ENCODE measurements at regions not wholly inside any gene's neighbourhood (a gene's known extent, or its start where the extent isn't known, plus 50 kb on each side); places are given as distances from the start of the nearest gene placed in this dataset.

DNA sequence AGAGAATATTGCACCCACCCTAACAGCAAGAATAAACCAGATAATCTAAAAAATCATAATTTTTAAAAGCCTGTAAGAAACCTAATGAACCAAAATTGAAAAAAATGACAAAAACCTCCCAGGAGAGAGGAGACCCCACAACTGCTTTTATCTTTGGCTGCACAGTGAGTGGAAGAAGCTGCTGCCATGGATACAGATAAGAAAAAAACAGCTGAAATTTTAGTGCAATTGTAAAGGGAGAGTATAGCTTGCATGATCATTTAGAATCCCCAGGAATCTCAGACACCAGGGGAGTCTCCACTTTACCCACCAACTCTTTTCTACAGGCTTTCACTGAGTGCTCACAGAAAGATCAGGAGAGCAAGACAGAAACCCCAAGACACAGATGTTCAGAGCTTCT lies 338.1 kb upstream of the NCKAP5 start:
- no peaks in the 10 kb centered on the region for H3K9me3 ChIP-seq (ENCODE audit: control insufficient read depth, low read depth, low read length)
- no peak overlapping the region for H4K8ac ChIP-seq (replicated peaks; ENCODE audit: insufficient read length, low read depth, low read length)
- H3K18ac ChIP-seq (ENCODE audit: insufficient read length, low read depth, low read length): no peak overlapping the region
- no peak overlapping the region; a peak in 1 of 7 replicates for H3K27ac Mint-ChIP-seq
- H2BK120ac ChIP-seq (ENCODE audit: low read depth, low read length, poor library complexity, severe bottlenecking): no peak overlapping the region
- H3K23me2 ChIP-seq (ENCODE audit: insufficient read length, low read depth, low read length, poor library complexity, severe bottlenecking): no peaks in the 10 kb centered on the region
- DNase-seq: no peak
- H2BK5ac ChIP-seq (ENCODE audit: insufficient read length, low read length): no peak overlapping the region
- H3K79me2 ChIP-seq (ENCODE audit: insufficient read depth, low read length): no peaks in the 10 kb centered on the region
- no peak overlapping the region for H3K4me3 Mint-ChIP-seq
- H4K91ac ChIP-seq (ENCODE audit: insufficient read length, low read depth, low read length): no peak overlapping the region
- H4K20me1 ChIP-seq (ENCODE audit: control insufficient read depth, insufficient read depth, insufficient read length): no peaks in the 10 kb centered on the region
- no peak overlapping the region for H3K23ac ChIP-seq (ENCODE audit: insufficient read length, low read depth, low read length)
- no peak overlapping the region for H2BK12ac ChIP-seq (ENCODE audit: insufficient read length, low read depth, low read length)
- TF ChIP-seq, protein P1, sequence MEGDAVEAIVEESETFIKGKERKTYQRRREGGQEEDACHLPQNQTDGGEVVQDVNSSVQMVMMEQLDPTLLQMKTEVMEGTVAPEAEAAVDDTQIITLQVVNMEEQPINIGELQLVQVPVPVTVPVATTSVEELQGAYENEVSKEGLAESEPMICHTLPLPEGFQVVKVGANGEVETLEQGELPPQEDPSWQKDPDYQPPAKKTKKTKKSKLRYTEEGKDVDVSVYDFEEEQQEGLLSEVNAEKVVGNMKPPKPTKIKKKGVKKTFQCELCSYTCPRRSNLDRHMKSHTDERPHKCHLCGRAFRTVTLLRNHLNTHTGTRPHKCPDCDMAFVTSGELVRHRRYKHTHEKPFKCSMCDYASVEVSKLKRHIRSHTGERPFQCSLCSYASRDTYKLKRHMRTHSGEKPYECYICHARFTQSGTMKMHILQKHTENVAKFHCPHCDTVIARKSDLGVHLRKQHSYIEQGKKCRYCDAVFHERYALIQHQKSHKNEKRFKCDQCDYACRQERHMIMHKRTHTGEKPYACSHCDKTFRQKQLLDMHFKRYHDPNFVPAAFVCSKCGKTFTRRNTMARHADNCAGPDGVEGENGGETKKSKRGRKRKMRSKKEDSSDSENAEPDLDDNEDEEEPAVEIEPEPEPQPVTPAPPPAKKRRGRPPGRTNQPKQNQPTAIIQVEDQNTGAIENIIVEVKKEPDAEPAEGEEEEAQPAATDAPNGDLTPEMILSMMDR (conservative IDR thresholded peaks at IDR 0.05): no peak
- H3T11ph ChIP-seq (ENCODE audit: low read length): no peak overlapping the region
- no peak overlapping the region for H3K27ac ChIP-seq (ENCODE audit: insufficient read length, low read depth, low read length)
- H2BK15ac ChIP-seq (ENCODE audit: low read depth, low read length): no peak overlapping the region
- peaks cover 2% of the 10 kb centered on the region; the same call in 1 of the 2 replicates for H3K4me1 ChIP-seq (ENCODE audit: insufficient read depth, low read length)
- H2AFZ ChIP-seq (ENCODE audit: low read length): no peak overlapping the region
- H3K56ac ChIP-seq (ENCODE audit: insufficient read length, low read depth, low read length): no peak overlapping the region
- no peak overlapping the region for H4K5ac ChIP-seq (ENCODE audit: insufficient read length, low read depth, low read length)
- H3K27me3 ChIP-seq (ENCODE audit: insufficient read depth, low read length): no peaks in the 10 kb centered on the region
- no peak overlapping the region for H3K14ac ChIP-seq (ENCODE audit: insufficient read depth, low read length)
- H3K9me3 Mint-ChIP-seq: peaks cover 7 to 8% of the 10 kb centered on the region in 2 experiments; a peak in 3 of 5 replicates
- H3K36me3 Mint-ChIP-seq (ENCODE audit: insufficient read depth in 1 of 3, low read depth in 3 of 3): peaks cover 0 to 15% (median 0%) of the 10 kb centered on the region in 3 experiments; a peak in 3 of 7 replicates
- no peak overlapping the region for H2AK5ac ChIP-seq (ENCODE audit: insufficient read length, low read length)
- H3K4me2 ChIP-seq (ENCODE audit: insufficient read depth, insufficient read length, low read length): no peak overlapping the region
- H3K27me3 Mint-ChIP-seq (ENCODE audit: low read depth): no peaks in the 10 kb centered on the region
- no peak overlapping the region for H3K4ac ChIP-seq (ENCODE audit: low read depth, low read length)
- H2BK20ac ChIP-seq (ENCODE audit: low read depth, low read length, poor library complexity, severe bottlenecking): no peak overlapping the region
- peaks cover 0 to 5% of the 10 kb centered on the region in 2 experiments; a peak in 1 of 4 replicates for H3K4me1 Mint-ChIP-seq
- H3K79me1 ChIP-seq (ENCODE audit: insufficient read depth, low read depth, low read length, poor library complexity, severe bottlenecking): no peaks in the 10 kb centered on the region
- no peak overlapping the region for H3K9ac ChIP-seq (ENCODE audit: extremely low read depth, insufficient read length, low read length)
